ENCODE measurements at regions not wholly inside any gene's neighbourhood (a gene's known extent, or its start where the extent isn't known, plus 50 kb on each side); places are given as distances from the start of the nearest gene placed in this dataset.
"Not testable (repeated sequence)": the region's sequence is repeated elsewhere in the genome, so short reads cannot be mapped to it uniquely, and the experiment has no call there.

DNA sequence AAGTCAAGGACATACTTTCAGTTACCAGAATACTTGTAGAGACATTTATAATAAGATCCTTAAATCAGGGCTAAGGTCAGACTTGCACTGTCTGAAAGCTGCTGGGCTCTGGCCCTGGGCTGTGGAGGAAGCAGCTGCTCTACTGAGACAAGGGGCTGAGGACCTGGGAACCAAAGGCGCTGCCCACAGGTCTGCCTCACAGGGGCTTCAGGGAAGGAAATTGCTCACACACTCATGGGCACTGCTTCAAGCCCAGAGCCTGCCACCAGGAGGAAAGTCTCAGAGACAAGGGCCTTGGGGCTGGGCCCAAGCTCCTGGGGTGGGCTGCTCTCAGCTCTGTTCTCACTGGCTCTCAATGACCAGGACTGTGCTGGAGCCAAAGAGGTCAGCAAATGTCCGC, 614.1 kb downstream of the RPIA start:
- CTCF ChIA-PET; H3K27me3 ChIP-seq (replicated peaks; ENCODE audit: insufficient read depth, low read depth, low read length, poor library complexity): not testable (repeated sequence)

DNA sequence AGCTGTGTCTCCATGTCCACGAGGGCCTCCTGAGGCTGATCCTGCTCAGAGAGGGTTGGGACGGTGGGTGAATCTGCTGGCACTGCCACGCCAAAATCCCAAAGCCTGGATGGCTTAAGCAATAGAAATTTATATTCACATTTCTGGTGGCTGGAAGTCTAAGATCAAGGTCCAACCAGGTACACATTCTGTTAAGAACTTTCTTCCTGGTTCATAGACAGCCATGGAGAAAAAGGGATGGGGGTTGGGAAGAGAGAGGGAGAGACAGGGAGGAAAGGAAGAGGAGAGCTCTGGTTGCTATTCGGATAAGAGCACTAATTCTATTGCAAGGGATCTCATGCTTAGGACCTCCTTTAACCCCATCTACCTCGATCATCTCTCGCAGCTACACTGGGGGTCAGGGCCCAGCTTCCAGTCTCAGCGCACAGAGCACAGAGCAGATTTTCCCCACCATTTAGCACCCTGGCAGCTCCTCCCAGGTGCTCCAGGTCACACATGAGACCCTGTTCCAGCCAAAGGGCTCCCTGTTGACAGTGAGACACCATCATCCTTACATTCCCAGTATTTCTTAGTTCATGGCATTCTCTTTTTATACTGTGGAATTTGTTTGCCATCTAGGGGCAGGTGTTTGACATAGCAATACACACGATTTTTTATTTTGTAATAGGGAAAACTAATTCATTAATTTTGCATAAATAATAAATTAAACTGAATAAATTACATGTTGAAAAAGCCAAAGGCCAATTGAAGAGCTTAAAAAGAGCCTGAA, 615.6 kb downstream of the RPIA start:
- not testable (repeated sequence) for BruUV-seq (replicated peaks); DNase-seq (ENCODE audit: low spot score)

More for the DNA sequence above, 614.1 kb downstream of the RPIA start:
- DNase-seq (ENCODE audit: low spot score); POLR2A ChIA-PET (ENCODE audit: low non-redundant PET); H3K9me3 ChIP-seq (ENCODE audit: low read depth, low read length, poor library complexity, severe bottlenecking); intact Hi-C loops (cut with micrococcal nuclease; ENCODE audit: unreplicated experiment); BruUV-seq (replicated peaks); H3K27ac ChIP-seq (ENCODE audit: low read depth, low read length, poor library complexity, severe bottlenecking); H3K4me3 ChIP-seq (ENCODE audit: low read depth, low read length, poor library complexity, severe bottlenecking); H3K4me1 ChIP-seq (ENCODE audit: insufficient read depth, low read length, poor library complexity, severe bottlenecking); H3K36me3 ChIP-seq (ENCODE audit: insufficient read depth, low read length, poor library complexity, severe bottlenecking): not testable (repeated sequence)

DNA sequence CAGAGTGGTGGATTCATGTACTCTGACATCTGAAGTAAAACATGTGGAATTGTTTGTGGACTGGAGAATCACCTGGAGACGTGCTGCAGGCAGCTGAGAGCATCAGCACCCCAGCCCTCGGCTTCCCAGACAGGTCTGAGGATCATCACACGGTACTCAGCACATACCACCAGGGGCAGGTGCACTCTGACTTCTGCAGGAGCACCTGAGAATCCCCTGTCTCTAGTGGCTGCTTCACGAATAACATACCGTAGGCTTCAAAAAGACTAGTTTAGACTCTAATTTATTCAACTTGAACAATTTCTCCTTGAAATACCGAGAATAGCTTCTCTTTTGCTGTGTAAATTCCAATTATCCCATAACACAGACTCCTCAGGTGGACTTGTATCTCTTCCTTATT, 627.5 kb downstream of the RPIA start:
- H3K4me3 ChIP-seq (ENCODE audit: low read depth, low read length, poor library complexity, severe bottlenecking); H3K27me3 ChIP-seq (replicated peaks; ENCODE audit: insufficient read depth, low read depth, low read length, poor library complexity); intact Hi-C loops (cut with micrococcal nuclease; ENCODE audit: unreplicated experiment); POLR2A ChIA-PET (ENCODE audit: low non-redundant PET); H3K36me3 ChIP-seq (ENCODE audit: insufficient read depth, low read length, poor library complexity, severe bottlenecking); CTCF ChIA-PET; H3K9me3 ChIP-seq (ENCODE audit: low read depth, low read length, poor library complexity, severe bottlenecking); BruUV-seq (replicated peaks); DNase-seq (ENCODE audit: low spot score); H3K4me1 ChIP-seq (ENCODE audit: insufficient read depth, low read length, poor library complexity, severe bottlenecking); H3K27ac ChIP-seq (ENCODE audit: low read depth, low read length, poor library complexity, severe bottlenecking): not testable (repeated sequence)

More for the DNA sequence above, 615.6 kb downstream of the RPIA start:
- H3K27ac ChIP-seq (ENCODE audit: low read depth, low read length, poor library complexity, severe bottlenecking); H3K4me1 ChIP-seq (ENCODE audit: insufficient read depth, low read length, poor library complexity, severe bottlenecking); intact Hi-C loops (cut with micrococcal nuclease; ENCODE audit: unreplicated experiment); H3K9me3 ChIP-seq (ENCODE audit: low read depth, low read length, poor library complexity, severe bottlenecking); H3K36me3 ChIP-seq (ENCODE audit: insufficient read depth, low read length, poor library complexity, severe bottlenecking); H3K27me3 ChIP-seq (replicated peaks; ENCODE audit: insufficient read depth, low read depth, low read length, poor library complexity); POLR2A ChIA-PET (ENCODE audit: low non-redundant PET); H3K4me3 ChIP-seq (ENCODE audit: low read depth, low read length, poor library complexity, severe bottlenecking); CTCF ChIA-PET: not testable (repeated sequence)

DNA sequence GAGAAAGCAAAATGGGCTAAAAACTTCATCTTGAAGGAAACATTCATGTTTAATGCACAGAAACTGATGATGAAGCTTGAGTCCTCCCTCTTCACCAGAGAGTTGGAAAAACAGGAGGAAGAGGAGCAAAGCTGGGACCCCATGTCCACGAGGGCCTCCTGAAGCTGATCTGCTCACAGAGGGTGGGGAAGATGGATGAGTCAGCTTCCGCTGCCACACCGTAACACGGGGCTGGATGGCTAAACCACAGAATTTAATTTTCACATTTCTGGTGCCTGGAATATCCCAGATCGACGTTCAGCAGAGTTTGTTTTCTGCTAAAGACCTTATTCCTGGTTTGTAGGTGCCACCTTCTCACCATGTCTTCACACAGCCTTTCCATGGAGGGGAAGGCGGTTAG, 634.4 kb downstream of the RPIA start:
- POLR2A ChIA-PET (ENCODE audit: low non-redundant PET); intact Hi-C loops (cut with micrococcal nuclease; ENCODE audit: unreplicated experiment); H3K9me3 ChIP-seq (ENCODE audit: low read depth, low read length, poor library complexity, severe bottlenecking): not testable (repeated sequence)

DNA sequence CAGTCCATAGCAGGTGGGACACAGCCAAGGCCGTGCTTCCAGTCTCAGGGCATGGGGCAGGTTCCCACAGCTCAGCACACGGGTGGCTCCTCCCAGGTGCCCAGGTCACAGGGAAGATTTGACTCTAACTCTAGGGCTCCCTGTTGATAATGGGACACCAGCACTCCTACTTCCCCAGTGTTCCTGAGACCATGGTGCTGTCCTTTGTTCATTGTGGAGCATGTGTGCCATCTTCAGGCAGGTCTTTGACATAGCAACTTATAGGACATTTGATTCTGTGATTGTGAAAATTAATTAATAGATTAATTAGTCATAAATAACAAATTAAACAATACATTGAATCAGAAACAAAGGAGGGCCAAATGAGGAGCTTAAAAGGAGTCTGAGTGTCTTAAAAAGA, 635.0 kb downstream of the RPIA start:
- CTCF ChIA-PET; H3K27me3 ChIP-seq (replicated peaks; ENCODE audit: insufficient read depth, low read depth, low read length, poor library complexity); H3K4me1 ChIP-seq (ENCODE audit: insufficient read depth, low read length, poor library complexity, severe bottlenecking); BruUV-seq (replicated peaks); H3K4me3 ChIP-seq (ENCODE audit: low read depth, low read length, poor library complexity, severe bottlenecking); H3K36me3 ChIP-seq (ENCODE audit: insufficient read depth, low read length, poor library complexity, severe bottlenecking); POLR2A ChIA-PET (ENCODE audit: low non-redundant PET); H3K9me3 ChIP-seq (ENCODE audit: low read depth, low read length, poor library complexity, severe bottlenecking); H3K27ac ChIP-seq (ENCODE audit: low read depth, low read length, poor library complexity, severe bottlenecking); intact Hi-C loops (cut with micrococcal nuclease; ENCODE audit: unreplicated experiment): not testable (repeated sequence)
- peak; percentile 20 for DNase-seq (ENCODE audit: low spot score)
- TF ChIP-seq, protein P1, sequence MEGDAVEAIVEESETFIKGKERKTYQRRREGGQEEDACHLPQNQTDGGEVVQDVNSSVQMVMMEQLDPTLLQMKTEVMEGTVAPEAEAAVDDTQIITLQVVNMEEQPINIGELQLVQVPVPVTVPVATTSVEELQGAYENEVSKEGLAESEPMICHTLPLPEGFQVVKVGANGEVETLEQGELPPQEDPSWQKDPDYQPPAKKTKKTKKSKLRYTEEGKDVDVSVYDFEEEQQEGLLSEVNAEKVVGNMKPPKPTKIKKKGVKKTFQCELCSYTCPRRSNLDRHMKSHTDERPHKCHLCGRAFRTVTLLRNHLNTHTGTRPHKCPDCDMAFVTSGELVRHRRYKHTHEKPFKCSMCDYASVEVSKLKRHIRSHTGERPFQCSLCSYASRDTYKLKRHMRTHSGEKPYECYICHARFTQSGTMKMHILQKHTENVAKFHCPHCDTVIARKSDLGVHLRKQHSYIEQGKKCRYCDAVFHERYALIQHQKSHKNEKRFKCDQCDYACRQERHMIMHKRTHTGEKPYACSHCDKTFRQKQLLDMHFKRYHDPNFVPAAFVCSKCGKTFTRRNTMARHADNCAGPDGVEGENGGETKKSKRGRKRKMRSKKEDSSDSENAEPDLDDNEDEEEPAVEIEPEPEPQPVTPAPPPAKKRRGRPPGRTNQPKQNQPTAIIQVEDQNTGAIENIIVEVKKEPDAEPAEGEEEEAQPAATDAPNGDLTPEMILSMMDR (conservative IDR thresholded peaks at IDR 0.05; ENCODE audit: low read depth, low read length) = peak; percentile 24; the same call in 1 of the 2 replicates

More for the DNA sequence above, 634.4 kb downstream of the RPIA start:
- H3K4me3 ChIP-seq (ENCODE audit: low read depth, low read length, poor library complexity, severe bottlenecking); CTCF ChIA-PET; DNase-seq (ENCODE audit: low spot score); H3K36me3 ChIP-seq (ENCODE audit: insufficient read depth, low read length, poor library complexity, severe bottlenecking); BruUV-seq (replicated peaks); H3K4me1 ChIP-seq (ENCODE audit: insufficient read depth, low read length, poor library complexity, severe bottlenecking); H3K27ac ChIP-seq (ENCODE audit: low read depth, low read length, poor library complexity, severe bottlenecking); H3K27me3 ChIP-seq (replicated peaks; ENCODE audit: insufficient read depth, low read depth, low read length, poor library complexity): not testable (repeated sequence)

DNA sequence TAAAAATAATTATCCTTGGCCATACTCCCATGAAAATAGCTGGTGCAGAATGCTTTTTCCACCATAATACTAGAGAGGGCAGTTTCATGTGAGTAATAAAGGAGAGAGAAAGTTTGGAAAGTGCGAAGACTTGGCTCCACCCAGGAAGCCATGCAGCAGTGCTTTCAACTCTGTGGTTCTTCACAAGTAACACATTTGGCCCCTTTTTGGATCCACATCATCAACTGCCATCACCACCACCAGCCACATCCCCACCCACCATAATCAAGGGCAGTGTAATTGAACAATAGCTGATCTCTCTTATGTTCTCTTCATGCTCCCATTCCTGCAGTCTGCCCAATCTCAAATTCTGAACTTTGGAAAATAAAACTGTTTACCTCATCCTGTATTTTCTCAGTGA, 637.3 kb downstream of the RPIA start:
- H3K27ac ChIP-seq (ENCODE audit: low read depth, low read length, poor library complexity, severe bottlenecking); H3K9me3 ChIP-seq (ENCODE audit: low read depth, low read length, poor library complexity, severe bottlenecking); BruUV-seq (replicated peaks); DNase-seq (ENCODE audit: low spot score); intact Hi-C loops (cut with micrococcal nuclease; ENCODE audit: unreplicated experiment); H3K4me3 ChIP-seq (ENCODE audit: low read depth, low read length, poor library complexity, severe bottlenecking); H3K4me1 ChIP-seq (ENCODE audit: insufficient read depth, low read length, poor library complexity, severe bottlenecking); CTCF ChIA-PET; POLR2A ChIA-PET (ENCODE audit: low non-redundant PET); H3K36me3 ChIP-seq (ENCODE audit: insufficient read depth, low read length, poor library complexity, severe bottlenecking); H3K27me3 ChIP-seq (replicated peaks; ENCODE audit: insufficient read depth, low read depth, low read length, poor library complexity): not testable (repeated sequence)

Data from A673 (cell line).